DMS 273 treated with DMSO at 0.1 percent for 48 hours (cell line): ENCODE measurements at regions not wholly inside any gene's neighbourhood (a gene's known extent, or its start where the extent isn't known, plus 50 kb on each side); places are given as distances from the start of the nearest gene placed in this dataset.
"Not testable (repeated sequence)": the region's sequence is repeated elsewhere in the genome, so short reads cannot be mapped to it uniquely, and the experiment has no call there.

Source experiments
- DNase-seq: peaks from one replicate; lab custom pipeline; 2025; lab: John Stamatoyannopoulos, UW

DNA sequence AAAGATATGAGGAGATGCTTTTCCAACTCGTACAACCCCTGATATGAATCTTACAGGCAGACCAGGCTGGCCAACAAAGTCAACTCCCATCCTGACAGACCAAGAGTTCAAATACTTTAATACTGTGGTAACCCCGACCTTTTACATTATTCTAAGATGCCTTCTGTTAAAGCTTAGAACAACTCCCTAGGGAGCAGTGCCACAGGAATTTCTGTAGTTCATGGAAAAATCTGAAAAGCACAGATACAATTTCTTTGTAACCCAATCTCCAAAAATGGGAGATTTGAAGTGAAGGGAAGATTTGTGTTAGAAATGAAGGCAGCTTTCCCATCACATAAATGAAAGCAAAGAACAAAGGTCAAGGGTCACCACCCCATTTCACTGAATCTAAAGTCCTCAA is 151.3 kb upstream of the BEND6 start:
- DNase-seq, result peak; percentile 11

DNA sequence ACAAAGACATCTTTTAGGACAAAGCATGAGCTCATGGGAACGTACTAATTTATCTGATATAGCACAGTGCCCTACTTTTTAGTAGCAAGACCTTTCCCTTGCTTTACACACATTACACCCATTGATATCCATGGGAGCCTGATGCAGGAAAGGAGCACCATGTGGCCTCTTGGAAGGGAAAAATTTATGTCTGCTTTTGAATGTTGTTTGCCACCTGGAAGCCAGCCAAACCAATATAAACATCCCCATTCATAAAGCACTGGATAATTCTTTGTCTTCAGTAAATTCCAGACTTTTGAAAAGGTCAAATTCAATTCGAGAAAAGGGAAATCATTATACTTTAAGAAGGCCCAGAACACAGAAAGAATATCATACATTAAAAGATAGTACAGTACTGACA is 152.3 kb upstream of the BEND6 start:
- DNase-seq, result peak; percentile 12

DNA sequence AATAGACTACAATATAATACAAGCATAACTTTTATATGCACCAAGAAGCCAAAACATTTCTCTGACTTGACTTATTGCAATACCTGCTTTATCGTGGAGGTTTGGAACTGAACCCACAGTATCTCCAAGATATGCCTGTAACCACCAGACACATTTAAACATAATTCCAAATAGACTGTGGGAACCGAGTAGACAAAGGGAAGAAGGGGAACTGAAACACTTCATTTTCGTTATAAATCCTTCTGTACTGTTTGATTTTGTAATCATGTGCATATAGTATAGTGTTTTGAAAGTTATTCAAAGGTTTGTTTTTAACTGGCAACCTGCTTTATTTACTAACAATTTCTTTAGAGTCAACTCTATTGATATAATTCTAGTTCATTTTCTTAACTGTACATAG is 154.9 kb upstream of the BEND6 start:
- no peak for DNase-seq

DNA sequence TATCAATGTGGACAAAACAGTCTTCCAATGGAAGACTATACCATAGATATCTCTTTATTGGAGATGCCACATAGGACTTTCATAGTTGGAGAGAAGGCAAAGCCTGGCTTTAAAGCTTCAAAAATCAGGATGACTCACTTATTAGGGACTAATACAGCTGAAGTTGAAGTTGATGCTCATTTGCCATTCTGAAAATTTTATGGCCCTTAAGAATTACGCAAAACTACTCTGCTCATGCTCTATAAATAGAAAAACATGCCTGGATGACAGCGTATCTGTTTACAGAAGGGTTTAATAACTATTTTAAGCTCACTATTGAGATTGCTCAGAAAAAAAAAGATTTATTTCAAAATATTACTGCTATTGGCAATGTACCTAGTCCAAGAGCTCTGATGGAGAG is 155.5 kb upstream of the DST start:
- DNase-seq, result no peak

DNA sequence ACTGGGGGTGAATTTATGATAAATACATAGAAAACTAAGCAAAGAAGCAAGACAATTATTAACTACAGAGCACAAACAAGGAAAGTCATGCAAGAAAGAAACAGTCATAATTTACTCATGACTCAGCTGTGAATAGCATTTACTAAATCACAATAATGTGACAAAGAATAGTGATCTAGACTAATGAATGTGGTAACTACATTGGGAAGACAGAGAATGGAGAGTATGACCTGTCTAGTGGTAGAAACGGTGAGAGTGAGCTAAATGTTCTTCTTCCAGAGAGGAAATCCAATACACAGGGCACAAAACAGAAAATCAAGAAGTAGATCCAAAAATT is 153.5 kb upstream of the DST start:
- DNase-seq, result no peak

DNA sequence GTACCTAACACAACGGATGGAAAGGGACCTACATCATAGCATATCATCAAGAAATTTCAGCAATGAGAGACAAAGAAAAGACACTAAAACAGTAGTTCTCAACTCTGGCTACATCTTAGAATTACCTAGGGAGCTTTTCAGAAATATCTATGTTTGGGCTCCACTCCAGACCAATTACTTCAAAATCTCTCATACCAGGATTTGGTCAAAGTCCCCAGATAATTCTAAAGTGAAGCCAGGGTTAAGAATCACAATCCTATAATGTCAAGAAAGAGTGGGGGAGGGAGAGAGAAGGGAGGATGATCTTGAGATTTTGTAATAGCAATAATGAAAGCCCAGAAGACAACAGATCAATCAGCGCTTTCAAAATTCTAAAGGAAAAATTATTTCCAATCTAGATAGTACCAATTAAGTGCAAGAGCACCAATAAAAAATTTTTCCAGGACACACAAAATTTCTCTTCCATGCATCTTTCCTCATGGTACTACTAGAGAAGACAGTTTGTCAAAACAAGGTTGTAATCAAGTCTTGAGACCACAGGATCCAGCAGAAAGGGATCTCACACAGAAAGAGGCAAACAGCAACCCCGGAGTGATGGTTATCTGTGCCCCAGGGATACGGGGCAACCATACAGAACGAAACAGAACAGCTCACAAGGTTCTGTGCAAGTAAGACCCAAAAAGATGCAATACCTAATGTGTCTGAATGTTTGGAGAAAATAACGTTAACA is 152.9 kb upstream of the DST start:
- no peak for DNase-seq

DNA sequence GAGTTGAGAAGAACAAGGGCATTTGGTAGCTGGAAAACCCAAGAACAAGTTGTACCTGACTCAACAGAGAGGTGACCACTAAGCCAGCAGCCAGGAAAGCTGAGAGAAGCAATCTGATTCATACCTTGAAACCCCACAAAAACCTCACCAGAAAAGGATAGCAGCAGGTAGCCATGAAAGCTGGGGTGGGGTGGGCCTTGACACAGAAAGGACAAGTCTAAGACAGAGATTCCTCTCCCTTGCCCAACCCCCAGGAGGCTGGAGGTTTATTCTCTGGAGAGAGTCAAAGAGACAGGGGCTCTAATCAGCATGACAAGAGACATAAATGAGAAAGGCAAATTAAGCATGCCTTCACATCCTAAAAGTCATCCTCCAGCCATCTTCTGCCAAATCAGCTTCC is 151.7 kb upstream of the DST start:
- no peak for DNase-seq

DNA sequence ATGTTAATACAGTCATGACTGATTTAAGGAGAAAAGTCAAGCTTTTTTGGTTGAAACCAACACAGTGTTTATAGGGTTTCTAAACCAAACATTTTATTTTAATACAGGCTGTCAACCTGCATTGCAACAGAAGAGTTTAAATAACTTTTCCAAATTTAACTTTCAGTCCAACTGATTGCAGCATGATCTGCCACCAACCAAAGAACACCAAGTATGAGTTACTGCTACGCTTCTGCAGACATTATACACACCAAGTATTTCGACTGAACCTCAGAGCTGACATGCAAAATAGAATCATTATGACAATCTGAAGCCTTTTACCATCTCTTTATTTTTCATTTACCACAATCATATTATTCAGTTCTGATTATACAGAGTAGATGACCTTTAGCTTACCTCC is 151.2 kb upstream of the DST start:
- no peak for DNase-seq

DNA sequence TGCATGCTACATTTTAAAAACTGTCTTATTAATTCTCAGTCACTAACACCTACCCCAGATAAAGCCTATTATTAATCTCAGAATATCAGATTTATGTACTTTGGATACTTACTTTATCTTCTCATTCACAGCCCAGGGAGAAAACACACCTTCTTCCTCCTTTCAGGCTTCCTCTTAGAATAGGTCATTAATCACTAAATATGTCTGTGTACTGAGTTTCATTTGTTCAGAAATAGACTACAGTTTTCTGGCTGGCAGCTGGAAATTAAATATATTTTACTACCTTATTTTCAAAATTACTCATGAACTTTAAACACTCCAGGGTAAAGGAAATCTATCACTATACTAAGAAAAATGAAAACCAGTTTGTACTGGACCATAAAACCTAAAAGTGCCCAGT is 147.7 kb upstream of the DST start:
- DNase-seq, result no peak

DNA sequence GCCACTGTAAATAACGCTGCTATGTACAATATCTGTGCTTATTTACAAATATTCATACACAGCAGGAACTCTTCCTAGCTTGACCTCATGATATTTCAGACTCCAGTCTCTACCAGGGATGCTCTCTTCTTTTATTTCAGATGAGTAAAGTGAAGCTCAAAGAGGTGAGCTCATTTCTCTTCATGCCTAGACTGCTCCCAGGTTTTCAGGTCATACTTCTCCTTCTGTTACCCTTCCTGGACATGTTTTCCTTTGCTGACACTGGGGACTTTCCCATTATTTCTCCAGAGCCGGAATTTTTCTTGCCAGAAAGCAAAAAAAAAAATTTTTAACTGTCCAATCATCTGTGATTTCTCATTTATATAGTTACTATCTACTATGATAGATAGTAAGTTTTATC is 147.2 kb upstream of the DST start:
- no peak for DNase-seq

DNA sequence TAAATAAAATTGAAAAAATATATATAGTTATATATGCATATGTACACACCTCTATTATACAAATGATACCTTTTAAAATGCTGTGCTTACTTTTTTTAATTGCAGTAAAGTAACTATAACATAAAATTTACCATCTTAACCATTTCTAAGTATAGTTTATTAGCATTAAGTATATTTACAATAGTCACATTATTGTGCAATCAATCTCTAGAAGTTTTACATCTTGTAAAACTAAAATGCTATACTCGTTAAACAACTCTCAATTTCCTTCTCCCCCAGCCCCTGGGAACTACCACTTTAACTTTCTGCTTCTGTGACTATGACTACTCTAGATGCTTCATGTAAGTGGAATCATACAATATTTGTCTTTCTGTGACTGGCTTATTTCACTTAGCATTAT is 146.7 kb upstream of the DST start:
- no peak for DNase-seq

DNA sequence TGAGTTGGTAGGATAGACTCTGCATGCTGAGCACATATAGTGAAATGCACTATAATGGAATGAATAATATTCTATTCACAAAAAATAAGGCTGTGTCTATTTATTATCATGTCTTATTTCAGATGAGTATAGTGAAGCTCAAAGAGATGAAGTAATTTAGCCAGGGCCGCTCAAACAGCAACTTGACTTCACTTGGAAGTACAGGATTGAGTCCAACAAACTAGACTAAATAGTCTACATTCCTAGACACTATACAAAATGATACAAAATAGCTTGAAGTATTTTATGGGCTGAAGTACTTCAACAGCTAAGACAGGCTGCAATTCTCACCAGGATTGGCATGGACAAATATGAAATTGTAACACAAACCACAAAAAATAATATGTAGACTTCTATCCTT is 144.5 kb upstream of the DST start:
- no peak for DNase-seq

DNA sequence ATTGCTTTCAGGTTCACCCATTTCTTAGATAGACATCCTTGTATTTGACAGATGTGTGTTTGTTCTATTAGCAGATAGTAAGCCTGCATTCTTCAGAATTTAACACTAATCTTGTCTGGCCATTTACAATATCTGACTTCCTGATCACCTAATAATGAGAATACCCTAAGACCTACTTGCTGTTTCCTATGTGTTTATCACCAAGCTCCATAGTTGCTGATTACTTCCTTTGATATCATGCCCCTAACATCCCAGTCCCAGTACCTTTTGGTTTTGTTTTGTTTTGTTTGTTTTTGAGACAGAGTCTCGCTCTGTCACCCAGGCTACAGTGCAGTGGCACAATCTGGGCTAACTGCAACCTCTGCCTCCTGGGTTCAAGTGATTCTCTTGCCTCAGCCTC is 143.6 kb upstream of the DST start:
- no peak for DNase-seq

DNA sequence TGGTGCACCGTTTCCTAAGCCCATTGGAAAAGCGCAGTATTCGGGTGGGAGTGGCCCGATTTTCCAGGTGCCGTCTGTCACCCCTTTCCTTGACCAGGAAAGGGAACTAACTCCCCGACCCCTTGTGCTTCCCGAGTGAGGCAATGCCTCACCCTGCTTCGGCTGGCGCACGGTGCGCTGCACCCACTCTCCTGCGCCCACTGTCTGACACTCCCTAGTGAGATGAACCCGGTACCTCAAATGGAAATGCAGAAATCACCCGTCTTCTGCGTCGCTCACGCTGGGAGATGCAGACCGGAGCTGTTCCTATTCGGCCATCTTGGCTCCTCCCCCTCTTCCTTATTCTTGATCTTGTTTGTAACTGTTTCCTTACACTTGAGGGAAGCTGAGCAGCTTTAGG is 142.8 kb upstream of the DST start:
- not testable (repeated sequence) for DNase-seq

DNA sequence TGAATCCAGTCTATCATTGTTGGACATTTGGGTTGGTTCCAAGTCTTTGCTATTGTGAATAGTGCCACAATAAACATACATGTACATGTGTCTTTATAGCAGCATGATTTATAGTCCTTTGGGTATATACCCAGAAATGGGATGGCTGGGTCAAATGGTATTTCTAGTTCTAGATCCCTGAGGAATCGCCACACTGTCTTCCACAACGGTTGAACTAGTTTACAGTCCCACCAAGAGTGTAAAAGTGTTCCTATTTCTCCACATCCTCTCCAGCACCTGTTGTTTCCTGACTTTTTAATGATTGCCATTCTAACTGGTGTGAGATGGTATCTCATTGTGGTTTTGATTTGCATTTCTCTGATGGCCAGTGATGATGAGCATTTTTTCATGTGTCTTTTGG is 137.4 kb upstream of the DST start:
- DNase-seq, result not testable (repeated sequence)

DNA sequence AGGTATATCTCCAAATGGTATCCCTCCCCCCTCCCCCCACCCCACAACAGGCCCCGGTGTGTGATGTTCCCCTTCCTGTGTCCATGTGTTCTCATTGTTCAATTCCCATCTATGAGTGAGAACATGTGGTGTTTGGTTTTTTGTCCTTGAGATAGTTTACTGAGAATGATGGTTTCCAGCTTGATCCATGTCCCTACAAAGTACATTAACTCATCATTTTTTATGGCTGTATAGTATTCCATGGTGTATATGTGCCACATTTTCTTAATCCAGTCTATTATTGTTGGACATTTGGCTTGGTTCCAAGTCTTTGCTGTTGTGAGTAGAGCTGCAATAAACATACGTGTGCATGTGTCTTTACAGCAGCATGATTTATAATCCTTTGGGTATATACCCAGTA is 135.8 kb upstream of the DST start:
- not testable (repeated sequence) for DNase-seq

DNA sequence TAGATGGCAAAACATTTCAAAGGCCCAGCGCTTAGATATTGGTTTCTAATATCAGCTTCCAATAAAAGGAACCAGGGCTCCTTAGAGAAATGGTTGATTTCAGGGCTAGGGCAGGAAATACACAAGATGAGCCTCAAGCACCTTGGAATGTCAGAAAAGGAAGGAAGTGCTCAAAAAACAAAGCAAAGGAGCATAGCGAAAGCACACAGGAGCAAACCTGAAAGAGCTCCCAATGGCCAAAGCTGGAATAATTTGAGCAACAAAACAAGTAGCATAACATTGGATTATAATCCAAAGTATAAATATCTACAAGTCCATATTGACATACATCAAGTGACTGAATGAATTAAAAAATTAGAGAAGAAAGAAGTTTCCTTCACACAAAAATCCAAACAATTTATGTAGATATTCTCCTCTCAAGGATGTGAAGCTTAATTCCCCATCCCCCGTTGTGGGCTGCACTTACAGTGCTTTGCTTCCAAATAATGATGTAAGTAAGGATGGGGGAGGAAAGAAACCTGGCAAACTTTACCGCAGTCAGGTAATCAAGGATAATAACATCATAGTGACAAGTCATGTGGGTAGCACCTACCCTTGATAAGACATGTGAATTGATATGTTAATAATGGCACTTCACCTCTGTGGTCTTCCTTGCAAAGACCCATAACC is 132.9 kb upstream of the DST start:
- no peak for DNase-seq

DNA sequence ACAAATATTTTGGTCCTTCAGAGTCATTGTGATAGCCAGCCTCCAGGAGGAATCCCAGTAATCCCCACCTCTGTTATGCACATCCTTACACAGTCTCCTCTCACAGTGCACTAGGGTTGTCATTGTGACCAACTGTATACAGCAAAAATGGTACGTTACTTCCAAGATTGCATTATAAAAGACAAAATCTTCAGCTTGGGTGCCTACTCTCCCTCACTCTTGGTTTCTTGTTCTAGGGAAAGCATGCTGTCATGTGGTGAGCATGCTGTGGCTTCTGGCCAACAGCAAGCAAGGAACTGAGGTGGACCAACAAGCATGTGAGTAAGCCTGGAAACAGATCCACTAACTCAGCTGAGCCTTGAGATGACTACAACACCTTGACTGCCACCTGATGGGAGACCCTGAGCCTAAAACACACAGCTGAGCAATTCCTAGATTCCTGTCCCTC is 130.1 kb upstream of the DST start:
- DNase-seq, result no peak

DNA sequence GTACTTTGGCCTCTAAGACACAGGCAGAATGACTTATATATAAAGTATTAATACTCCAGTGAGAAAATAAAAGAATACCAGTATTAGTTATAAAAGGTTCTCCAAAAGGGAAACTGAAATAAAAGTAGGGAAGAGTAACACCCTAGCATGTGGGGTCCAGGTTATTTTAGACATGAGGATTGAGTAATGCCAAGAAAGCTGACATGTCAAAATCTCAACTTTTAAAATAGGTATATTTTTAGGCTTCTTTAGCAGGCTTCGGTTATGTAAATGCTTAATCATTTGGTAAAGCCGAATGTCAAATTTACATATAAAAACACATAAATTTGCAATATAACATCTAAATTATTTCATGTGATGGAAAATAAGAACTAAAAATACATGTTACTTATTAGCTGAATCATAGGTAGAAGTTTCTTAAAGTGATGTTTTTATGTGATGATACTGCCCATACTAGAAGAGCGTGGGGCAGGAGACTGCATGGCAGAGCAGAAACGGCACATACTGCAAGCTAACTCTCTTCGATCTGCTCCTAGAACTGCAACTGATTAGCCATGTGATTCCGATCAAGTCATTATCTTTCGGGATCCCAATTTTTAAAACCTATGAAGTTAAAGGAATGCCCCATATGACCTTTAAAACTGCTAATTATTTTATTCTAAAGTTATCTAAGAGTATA is 129.4 kb upstream of the DST start:
- no peak for DNase-seq

DNA sequence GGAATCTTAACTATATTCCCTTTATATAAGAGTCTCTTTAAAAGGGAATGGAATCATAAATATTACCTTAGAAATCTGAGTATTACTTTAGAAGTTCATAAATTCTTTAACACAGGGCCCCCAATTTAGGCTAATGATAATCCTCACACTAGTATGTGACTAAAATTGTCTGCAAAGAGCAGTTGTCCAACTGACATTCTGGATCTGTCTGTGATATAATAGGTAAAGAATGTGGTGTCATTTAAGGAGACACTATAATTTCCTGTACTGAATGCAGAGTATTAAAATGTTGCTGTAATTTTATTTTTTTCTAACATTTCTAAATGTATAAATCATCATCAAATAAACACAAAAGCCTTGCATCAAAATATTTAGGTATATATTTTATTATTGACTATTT is 128.5 kb upstream of the DST start:
- DNase-seq, result no peak

DNA sequence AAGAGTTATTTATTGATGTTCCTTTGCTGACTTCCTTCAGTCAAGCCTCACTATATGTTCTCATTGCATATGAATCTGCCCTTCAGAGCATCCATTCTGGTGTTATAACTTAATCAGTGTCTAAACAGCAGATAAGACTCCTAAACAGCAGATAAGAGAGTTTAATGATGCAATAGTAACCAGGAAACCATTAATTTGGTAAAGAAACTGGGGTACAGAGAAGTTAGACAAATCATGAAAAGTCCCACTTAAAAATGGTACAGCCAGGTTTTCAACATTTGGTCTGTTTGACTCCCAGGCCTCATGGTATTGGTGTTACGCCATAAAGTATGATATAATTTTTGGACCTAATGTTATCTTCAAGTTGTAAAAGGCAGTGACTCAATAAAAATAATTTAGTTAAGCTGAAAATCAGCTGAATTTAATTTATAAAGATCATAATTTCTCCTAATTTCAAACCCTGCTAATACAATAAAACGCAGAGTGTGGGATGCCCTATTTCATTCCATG is 127.4 kb upstream of the DST start:
- DNase-seq, result no peak

DNA sequence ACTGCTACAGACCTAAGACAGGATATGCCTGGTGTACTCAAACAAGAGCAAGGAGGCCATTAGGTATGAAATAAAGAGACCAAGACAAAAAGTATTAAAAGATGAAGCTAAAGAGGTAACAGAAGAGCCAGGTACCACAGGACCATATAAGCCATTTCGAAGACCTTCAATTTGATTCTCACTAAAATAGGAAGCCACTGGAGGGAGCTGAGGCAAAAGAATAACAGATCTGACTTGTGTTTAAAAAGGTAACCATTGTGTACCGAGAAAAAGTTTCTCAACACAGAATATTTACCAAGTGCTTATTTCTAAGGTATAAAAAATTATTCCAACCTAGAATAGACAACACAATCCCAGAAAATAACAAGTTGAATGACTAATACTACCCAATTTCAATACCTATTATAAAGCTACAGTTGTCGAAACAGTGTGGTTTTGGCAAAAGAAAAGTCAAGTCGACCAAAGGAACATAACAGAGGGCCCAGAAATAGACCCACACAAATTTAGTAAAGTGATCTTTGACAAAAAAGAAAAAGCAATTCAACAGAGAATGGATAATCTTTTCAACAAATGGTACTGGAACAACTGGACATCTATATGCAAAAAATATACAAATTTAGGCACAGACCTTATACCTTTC is 125.3 kb upstream of the DST start:
- DNase-seq, result no peak

DNA sequence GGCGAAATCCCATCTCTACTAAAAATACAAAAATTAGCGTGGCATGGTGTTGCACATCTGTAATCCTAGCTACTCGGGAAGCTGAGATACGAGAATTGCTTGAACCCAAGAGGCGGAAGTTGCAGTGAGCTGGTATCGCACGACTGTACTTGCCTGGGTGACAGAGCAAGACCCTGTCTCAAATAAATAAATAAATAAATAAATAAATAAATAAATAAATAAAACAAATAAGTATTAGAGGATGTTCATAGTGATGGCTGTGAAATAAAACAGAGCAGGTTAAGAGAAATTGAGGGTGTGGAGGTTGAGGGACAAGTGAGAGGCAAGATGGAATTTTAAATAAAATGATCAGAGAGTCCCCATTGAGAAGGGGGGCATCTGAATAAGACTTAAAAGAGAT is 124.7 kb upstream of the DST start:
- DNase-seq, result no peak
